LNCAP (cell line): ENCODE measurements at regions not wholly inside any gene's neighbourhood (a gene's known extent, or its start where the extent isn't known, plus 50 kb on each side); places are given as distances from the start of the nearest gene placed in this dataset.

Source experiments
- TF ChIP-seq, protein P1 (sequence below): fragments of 450-650 bp; IDR thresholded peaks from 2 replicates; pipeline ENCODE4 v1.5.1; 2017; ENCODE audit warnings: mild to moderate bottlenecking

DNA sequence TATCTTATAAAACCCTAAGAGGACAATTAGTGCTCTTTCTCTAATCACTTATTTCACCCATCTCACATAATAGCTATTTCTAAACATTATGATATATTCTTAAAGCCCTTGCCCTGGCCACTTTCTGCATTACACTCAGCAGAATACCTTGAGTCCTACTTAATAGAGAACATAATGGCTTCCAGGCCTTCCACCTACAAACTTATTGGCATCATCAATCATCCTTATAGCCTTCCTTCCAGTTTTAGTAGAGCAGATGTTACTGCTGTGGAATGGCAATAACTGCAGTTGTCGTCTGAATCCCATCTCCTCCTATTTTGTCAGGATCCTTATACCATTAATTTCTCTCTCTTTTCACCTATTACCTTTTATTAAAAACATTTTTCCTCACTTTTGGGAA lies 1127.4 kb downstream of the LRFN5 start:
- TF ChIP-seq, protein P1, sequence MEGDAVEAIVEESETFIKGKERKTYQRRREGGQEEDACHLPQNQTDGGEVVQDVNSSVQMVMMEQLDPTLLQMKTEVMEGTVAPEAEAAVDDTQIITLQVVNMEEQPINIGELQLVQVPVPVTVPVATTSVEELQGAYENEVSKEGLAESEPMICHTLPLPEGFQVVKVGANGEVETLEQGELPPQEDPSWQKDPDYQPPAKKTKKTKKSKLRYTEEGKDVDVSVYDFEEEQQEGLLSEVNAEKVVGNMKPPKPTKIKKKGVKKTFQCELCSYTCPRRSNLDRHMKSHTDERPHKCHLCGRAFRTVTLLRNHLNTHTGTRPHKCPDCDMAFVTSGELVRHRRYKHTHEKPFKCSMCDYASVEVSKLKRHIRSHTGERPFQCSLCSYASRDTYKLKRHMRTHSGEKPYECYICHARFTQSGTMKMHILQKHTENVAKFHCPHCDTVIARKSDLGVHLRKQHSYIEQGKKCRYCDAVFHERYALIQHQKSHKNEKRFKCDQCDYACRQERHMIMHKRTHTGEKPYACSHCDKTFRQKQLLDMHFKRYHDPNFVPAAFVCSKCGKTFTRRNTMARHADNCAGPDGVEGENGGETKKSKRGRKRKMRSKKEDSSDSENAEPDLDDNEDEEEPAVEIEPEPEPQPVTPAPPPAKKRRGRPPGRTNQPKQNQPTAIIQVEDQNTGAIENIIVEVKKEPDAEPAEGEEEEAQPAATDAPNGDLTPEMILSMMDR, result no peak

DNA sequence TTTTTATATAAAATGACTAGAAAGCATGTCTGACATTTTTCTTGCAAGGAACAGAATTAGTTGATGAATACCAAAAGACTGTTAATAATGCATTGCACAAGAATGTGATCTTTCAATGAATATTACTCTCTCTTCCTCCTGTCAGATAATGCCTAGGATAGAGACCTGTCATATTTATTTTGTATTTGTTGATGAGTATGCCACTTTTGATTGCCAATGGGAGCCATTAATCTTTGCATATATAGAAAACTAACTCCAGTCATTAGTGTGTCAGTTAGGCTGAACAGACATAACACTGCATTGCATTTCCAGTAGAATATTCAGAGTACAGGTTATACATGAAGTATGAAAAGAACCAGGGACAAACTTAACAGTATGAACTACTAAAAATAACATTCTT lies 1125.3 kb downstream of the LRFN5 start:
- TF ChIP-seq, protein P1, result no peak

DNA sequence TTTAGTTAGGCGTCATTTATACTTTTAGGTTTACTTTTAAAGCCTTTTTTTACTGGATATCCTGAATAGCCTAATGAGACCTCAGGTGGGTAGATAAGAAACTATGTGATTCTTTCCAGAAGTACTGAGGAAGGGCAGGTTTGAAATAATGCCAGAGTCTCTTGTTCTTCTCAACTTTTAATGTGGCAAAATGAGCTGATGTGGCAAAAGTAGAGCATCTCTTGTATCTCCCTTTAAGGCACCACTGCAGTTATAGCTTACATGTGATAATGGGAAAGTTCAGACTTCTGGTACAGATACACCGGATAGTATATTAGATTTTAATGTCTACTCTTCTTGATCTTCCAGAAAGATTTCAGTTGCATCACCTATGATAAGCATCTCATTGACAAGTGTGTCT lies 1124.8 kb downstream of the LRFN5 start:
- TF ChIP-seq, protein P1, result no peak

DNA sequence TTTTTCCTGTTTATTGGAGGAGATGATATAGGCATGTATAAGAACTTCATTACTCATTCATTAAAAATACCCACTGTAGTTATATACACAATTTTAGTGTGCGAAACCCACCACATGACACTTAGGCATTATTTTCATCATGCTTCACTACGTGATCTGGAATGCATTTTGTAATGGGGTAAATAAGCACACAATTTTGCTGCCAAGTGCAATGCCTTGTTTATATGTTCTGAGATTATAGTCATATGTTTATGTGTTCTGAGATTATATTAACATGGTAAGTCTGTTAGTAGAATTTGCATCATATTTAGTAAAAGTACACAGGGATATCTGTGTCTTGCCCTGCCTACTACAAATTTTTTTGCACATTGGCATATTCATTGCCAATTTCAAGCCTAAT lies 1123.0 kb downstream of the LRFN5 start:
- TF ChIP-seq, protein P1, result no peak

DNA sequence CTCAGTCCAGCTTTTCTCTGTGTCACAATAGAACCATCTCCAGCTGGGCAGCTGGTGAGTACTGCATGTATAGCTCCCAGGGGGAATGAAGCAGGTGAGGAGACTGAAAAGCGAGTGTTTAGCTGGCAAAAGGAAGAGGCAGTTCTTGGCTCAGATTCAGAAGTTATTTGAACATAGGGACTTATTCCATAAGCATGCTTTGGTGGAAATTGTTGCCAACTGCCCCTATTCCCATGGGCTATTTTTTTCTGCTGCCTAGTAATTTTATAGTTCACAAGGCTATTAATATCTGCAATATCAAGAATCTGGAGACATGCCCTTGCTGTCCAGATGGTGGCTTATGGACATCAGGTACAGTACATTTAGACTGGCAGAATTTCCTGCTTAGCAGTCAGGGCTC lies 1112.7 kb downstream of the LRFN5 start:
- TF ChIP-seq, protein P1, result no peak

DNA sequence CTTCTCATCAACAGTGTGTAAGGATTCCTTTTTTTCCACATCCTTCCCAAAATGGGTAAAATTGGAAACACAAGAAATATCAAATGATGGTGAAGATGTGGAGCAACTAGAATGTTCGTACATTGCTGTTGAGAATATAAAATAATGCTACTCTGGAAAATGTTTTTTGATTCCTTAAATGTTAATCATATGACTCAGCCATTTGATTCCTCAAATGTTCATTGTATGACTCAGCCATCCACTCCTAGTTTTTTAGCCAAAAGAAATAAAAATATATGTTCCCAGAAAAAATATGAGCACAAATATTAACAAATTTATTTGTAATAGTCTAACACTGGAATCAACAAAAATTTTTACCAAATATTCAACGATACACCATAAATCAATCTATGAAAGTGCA lies 1108.6 kb downstream of the LRFN5 start:
- TF ChIP-seq, protein P1, result no peak

DNA sequence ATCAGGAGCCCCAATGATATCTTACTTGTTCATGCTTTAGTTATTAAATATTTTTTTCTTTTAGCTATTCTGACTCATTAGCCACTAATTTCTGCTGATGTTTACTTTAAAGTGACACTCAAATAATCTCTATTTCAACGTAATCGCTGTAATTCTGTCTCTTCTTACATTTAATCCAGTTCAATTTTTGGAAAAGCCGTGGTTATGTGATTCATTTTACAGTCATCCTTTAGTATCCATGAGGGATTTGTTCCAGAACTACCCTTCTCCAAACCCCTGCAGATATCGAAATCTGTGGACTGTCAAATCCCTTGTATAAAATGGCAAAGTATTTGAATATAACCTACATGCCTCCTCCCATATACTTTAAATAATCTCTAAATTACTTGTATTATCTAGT lies 1103.4 kb downstream of the LRFN5 start:
- TF ChIP-seq, protein P1, result no peak

DNA sequence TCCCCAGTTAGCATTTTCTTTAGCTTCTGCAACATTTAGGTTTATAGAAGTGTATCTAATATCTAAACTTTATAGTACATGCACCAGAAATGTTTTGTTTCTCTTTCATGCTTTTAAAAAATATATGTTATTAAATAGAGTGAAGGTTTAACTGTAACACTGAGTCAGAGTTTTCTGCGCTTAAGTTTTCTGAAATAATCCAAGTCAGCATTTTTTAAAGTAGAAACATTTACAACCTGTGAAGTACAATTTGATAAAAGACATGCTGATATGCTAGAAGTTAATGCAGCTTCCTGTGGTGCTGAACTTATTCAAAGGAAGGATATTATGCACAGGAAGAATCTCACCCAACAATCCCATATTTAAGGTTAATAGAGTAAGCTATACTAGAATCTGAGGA lies 1096.8 kb downstream of the LRFN5 start:
- TF ChIP-seq, protein P1, result no peak
